Keratinocyte (primary cell): ENCODE measurements at regions not wholly inside any gene's neighbourhood (a gene's known extent, or its start where the extent isn't known, plus 50 kb on each side); places are given as distances from the start of the nearest gene placed in this dataset.

ENCODE experiments used
- CTCF ChIP-seq, 3 experiments: IDR thresholded peaks in 1 of 3; conservative IDR thresholded peaks in 1 of 3; optimal IDR thresholded peaks in 1 of 3; 2 replicates in 2 of 3; 3 replicates in 1 of 3; pipeline versions ENCODE3 to v1.5.1; 2011; ENCODE audit warnings: low read length in 3 of 3, mild to moderate bottlenecking in 3 of 3, moderate library complexity in 2 of 3, control low read depth in 1 of 3, inconsistent platforms in 1 of 3; ENCODE audit not compliant: insufficient read depth in 2 of 3; ENCODE audit errors: extremely low read depth in 1 of 3
- EZH2 ChIP-seq: IDR thresholded peaks from one replicate; pipeline ENCODE4 v1.6.1; 2012; ENCODE audit warnings: inconsistent platforms, mild to moderate bottlenecking, low read length, moderate library complexity

- no peak for TF ChIP-seq CTCF (optimal IDR thresholded peaks at IDR 0.05 in 1 of 3, IDR thresholded peaks at IDR 0.05 in 1 of 3, conservative IDR thresholded peaks at IDR 0.05 in 1 of 3; ENCODE audit: extremely low read depth in 1 of 3, insufficient read depth in 2 of 3, low read length in 3 of 3)
- no peak for TF ChIP-seq EZH2
These were observed 606.0 kb downstream of the ADCYAP1 start for GRCh38 chr18:1510542-1511179.
